OCI-LY7 (cell line): ENCODE measurements at regions not wholly inside any gene's neighbourhood (a gene's known extent, or its start where the extent isn't known, plus 50 kb on each side); places are given as distances from the start of the nearest gene placed in this dataset.

Experiments used
- EZH2phosphoT487 ChIP-seq: fragments of 200-600 bp; sonication (generic); IDR thresholded peaks from 2 replicates; pipeline ENCODE4 v1.6.1; 2018; ENCODE audit warnings: low read depth, borderline replicate concordance, mild to moderate bottlenecking, mixed run types, antibody characterized with exemption, low read length, moderate library complexity, mixed read lengths
- TF ChIP-seq, protein P1 (sequence below): fragments of 200-600 bp; sonication (generic); conservative IDR thresholded peaks from 2 replicates; pipeline ENCODE4 v1.5.1; 2014; ENCODE audit warnings: mild to moderate bottlenecking, antibody characterized with exemption, low read length, moderate library complexity, mixed read lengths

- no peak for TF ChIP-seq EZH2phosphoT487
- TF ChIP-seq, protein P1, sequence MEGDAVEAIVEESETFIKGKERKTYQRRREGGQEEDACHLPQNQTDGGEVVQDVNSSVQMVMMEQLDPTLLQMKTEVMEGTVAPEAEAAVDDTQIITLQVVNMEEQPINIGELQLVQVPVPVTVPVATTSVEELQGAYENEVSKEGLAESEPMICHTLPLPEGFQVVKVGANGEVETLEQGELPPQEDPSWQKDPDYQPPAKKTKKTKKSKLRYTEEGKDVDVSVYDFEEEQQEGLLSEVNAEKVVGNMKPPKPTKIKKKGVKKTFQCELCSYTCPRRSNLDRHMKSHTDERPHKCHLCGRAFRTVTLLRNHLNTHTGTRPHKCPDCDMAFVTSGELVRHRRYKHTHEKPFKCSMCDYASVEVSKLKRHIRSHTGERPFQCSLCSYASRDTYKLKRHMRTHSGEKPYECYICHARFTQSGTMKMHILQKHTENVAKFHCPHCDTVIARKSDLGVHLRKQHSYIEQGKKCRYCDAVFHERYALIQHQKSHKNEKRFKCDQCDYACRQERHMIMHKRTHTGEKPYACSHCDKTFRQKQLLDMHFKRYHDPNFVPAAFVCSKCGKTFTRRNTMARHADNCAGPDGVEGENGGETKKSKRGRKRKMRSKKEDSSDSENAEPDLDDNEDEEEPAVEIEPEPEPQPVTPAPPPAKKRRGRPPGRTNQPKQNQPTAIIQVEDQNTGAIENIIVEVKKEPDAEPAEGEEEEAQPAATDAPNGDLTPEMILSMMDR, result no peak
Measured at GRCh38 chr7:136062625-136063325, 85.6 kb upstream of the MTPN start.
